Loucy (cell line): ENCODE measurements at regions not wholly inside any gene's neighbourhood (a gene's known extent, or its start where the extent isn't known, plus 50 kb on each side); places are given as distances from the start of the nearest gene placed in this dataset.

Experiments used
- H2AFZ ChIP-seq: fragments of 200-600 bp; sonication (generic); 2 replicates; pipeline ENCODE4 v1.6.0; 2016; ENCODE audit warnings: antibody characterized with exemption, mild to moderate bottlenecking, low read length, moderate library complexity
- H3F3A ChIP-seq: fragments of 200-600 bp; 2 replicates; pipeline ENCODE4 v1.6.0; 2016; ENCODE audit warnings: antibody characterized with exemption, low read depth, mild to moderate bottlenecking
- H3K27me3 ChIP-seq: fragments of 200-600 bp; sonication (generic); 2 replicates; pipeline ENCODE4 v1.6.1; 2014; ENCODE audit warnings: low read length, mild to moderate bottlenecking; ENCODE audit not compliant: insufficient read depth, poor library complexity, severe bottlenecking
- H3K36me3 ChIP-seq: fragments of 200-600 bp; sonication (generic); 2 replicates; pipeline ENCODE4 v1.6.1; 2016; ENCODE audit warnings: low read length; ENCODE audit not compliant: insufficient read depth
- H3K4me1 ChIP-seq: fragments of 200-600 bp; sonication (generic); 2 replicates; pipeline ENCODE4 v1.5.1; 2014; ENCODE audit warnings: low read length, mild to moderate bottlenecking; ENCODE audit not compliant: insufficient read depth, poor library complexity, severe bottlenecking
- H3K4me2 ChIP-seq: fragments of 200-600 bp; sonication (generic); 2 replicates; pipeline ENCODE4 v1.6.0; 2014; ENCODE audit warnings: antibody characterized with exemption, low read length, low read depth, mild to moderate bottlenecking; ENCODE audit not compliant: poor library complexity, severe bottlenecking
- H3K4me3 ChIP-seq: fragments of 200-600 bp; sonication (generic); 2 replicates; pipeline ENCODE4 v1.5.1; 2014; ENCODE audit warnings: low read length, mild to moderate bottlenecking, mixed read lengths; ENCODE audit not compliant: poor library complexity, severe bottlenecking
- H3K79me2 ChIP-seq: fragments of 200-600 bp; sonication (generic); 2 replicates; pipeline ENCODE4 v1.6.1; 2014; ENCODE audit warnings: low read length; ENCODE audit not compliant: insufficient read depth
- H3K9ac ChIP-seq: fragments of 200-600 bp; sonication (generic); 2 replicates; pipeline ENCODE4 v1.6.0; 2014; ENCODE audit warnings: mild to moderate bottlenecking, low read depth, low read length, moderate library complexity; ENCODE audit not compliant: poor library complexity, severe bottlenecking
- H3K9me2 ChIP-seq: fragments of 200-600 bp; sonication (generic); replicated peaks from 2 replicates; pipeline ENCODE4 v1.6.1; 2016; ENCODE audit warnings: low read depth, low read length, mixed read lengths
- H3K9me3 ChIP-seq: fragments of 200-600 bp; sonication (generic); 2 replicates; pipeline ENCODE4 v1.6.1; 2014; ENCODE audit warnings: mild to moderate bottlenecking, antibody characterized with exemption, low read length, low read depth; ENCODE audit not compliant: insufficient read depth
- H4K20me1 ChIP-seq: fragments of 200-600 bp; sonication (generic); 2 replicates; pipeline ENCODE4 v1.6.0; 2014; ENCODE audit warnings: antibody characterized with exemption, low read length, mild to moderate bottlenecking; ENCODE audit not compliant: insufficient read depth, poor library complexity, severe bottlenecking
- CTCF ChIP-seq: fragments of 200-600 bp; sonication (generic); conservative IDR thresholded peaks from 2 replicates; pipeline ENCODE4 v1.5.1; 2014; ENCODE audit warnings: mild to moderate bottlenecking, antibody characterized with exemption, low read length
- EZH2phosphoT487 ChIP-seq: fragments of 200-600 bp; IDR thresholded peaks from 2 replicates; pipeline ENCODE4 v1.6.1; 2018; ENCODE audit warnings: antibody characterized with exemption, mild to moderate bottlenecking, moderate library complexity, borderline replicate concordance

DNA sequence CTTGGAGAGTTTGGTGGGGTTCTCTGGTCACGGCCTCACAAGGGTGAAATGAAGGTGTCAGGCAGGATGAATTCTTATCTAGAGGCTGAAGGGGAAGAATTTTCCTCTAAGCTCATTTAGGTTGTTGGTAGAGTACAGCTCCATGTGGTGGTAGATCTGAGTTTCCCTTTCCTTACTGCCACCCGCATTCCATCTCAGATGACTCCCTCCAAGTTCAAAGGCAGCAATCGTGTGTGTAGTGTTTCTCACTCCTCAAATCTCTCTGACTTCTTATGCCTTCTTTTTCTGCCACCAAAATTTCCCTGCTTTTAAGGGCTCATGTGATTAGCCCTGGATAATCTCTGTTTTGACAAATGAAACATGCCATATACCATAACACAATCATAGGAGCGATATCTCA, 135.5 kb upstream of the MYOCD start:
- no peak for TF ChIP-seq CTCF
- no peak for TF ChIP-seq EZH2phosphoT487
- H3K9ac ChIP-seq = no peak overlapping the region
- no peak overlapping the region for H3K4me2 ChIP-seq
- no peaks in the 10 kb centered on the region for H4K20me1 ChIP-seq
- H3K4me1 ChIP-seq = no peaks in the 10 kb centered on the region
- no peak overlapping the region for H2AFZ ChIP-seq
- no peaks in the 10 kb centered on the region for H3F3A ChIP-seq
- no peaks in the 10 kb centered on the region for H3K36me3 ChIP-seq
- no peaks in the 10 kb centered on the region; the same call in 1 of the 2 replicates for H3K9me3 ChIP-seq
- no peaks in the 10 kb centered on the region for H3K9me2 ChIP-seq
- no peaks in the 10 kb centered on the region for H3K79me2 ChIP-seq
- H3K4me3 ChIP-seq = no peak overlapping the region
- H3K27me3 ChIP-seq = no peaks in the 10 kb centered on the region

DNA sequence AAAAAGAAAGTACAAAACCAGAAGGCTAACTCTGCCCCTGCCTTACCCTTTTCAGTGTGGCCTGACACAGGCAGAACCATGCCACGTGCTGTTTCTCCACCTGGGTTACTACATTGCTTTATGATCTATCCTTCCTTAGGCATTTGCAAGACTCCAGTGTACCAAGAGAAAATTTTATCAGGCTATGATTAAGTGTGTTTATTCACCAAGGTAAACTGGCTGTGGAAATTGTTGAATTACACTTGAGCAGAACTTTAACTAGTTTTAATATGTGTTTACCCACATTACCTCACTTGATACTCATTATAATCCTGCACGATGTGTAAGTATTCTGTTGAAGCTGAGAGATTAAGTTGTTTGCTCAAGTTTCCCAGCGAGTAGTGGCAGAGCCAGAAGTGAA, 129.7 kb upstream of the MYOCD start:
- H3K4me2 ChIP-seq = no peak overlapping the region
- H3K4me1 ChIP-seq = no peaks in the 10 kb centered on the region
- H3K36me3 ChIP-seq = no peaks in the 10 kb centered on the region
- H3K9me2 ChIP-seq = no peaks in the 10 kb centered on the region
- no peak overlapping the region for H3K4me3 ChIP-seq
- no peak overlapping the region for H3K9ac ChIP-seq
- H3K9me3 ChIP-seq = no peaks in the 10 kb centered on the region; the same call in 1 of the 2 replicates
- no peak overlapping the region for H2AFZ ChIP-seq
- no peaks in the 10 kb centered on the region for H4K20me1 ChIP-seq
- H3K27me3 ChIP-seq = no peaks in the 10 kb centered on the region
- no peaks in the 10 kb centered on the region for H3F3A ChIP-seq
- H3K79me2 ChIP-seq = no peaks in the 10 kb centered on the region
- TF ChIP-seq EZH2phosphoT487 (no peak), CTCF (no peak)

DNA sequence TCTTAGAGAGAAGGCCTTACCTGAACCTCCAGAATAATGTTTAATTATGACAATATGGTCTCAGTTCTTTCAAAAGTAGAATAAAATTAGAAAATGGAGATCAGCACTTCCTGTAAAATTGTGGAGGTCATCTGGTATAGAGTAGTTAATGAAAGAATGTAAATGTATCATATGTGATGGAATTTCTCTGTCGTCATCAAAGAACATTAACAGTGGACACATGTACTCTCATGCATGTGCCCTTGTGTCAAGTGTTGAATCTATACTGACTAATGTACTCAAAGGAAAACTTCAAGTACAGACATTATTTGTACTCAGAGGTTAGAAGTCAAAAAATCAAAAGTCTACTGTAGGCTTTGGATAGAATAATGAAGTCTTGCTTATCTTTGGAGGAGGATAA, 129.2 kb upstream of the MYOCD start:
- no peaks in the 10 kb centered on the region for H3K36me3 ChIP-seq
- H3K9ac ChIP-seq = no peak overlapping the region
- H3K27me3 ChIP-seq = no peaks in the 10 kb centered on the region
- H3K9me2 ChIP-seq = no peaks in the 10 kb centered on the region
- H2AFZ ChIP-seq = no peak overlapping the region
- H3K79me2 ChIP-seq = no peaks in the 10 kb centered on the region
- no peaks in the 10 kb centered on the region for H4K20me1 ChIP-seq
- no peak for TF ChIP-seq EZH2phosphoT487
- TF ChIP-seq CTCF = no peak
- H3K4me2 ChIP-seq = no peak overlapping the region
- no peaks in the 10 kb centered on the region; the same call in 1 of the 2 replicates for H3K9me3 ChIP-seq
- no peaks in the 10 kb centered on the region for H3K4me1 ChIP-seq
- H3F3A ChIP-seq = no peaks in the 10 kb centered on the region
- H3K4me3 ChIP-seq = no peak overlapping the region
